HFFc6 (cell line): ENCODE measurements at regions not wholly inside any gene's neighbourhood (a gene's known extent, or its start where the extent isn't known, plus 50 kb on each side); places are given as distances from the start of the nearest gene placed in this dataset.

Experiments used
- DNase-seq: peaks from one replicate; pipeline ENCODE4 v3.0.0-alpha.2; 2018
- H3K27ac Mint-ChIP-seq: 2 replicates; pipeline ENCODE4 v1.8.0; 2020; ENCODE audit warnings: mild to moderate bottlenecking, mixed read lengths
- H3K27me3 Mint-ChIP-seq: 2 replicates; pipeline ENCODE4 v1.8.0; 2021; ENCODE audit warnings: mild to moderate bottlenecking, moderate library complexity, mixed read lengths; ENCODE audit not compliant: insufficient read depth
- H3K36me3 Mint-ChIP-seq: 2 replicates; pipeline ENCODE4 v1.8.0; 2021; ENCODE audit warnings: low read depth, mixed read lengths
- H3K4me1 Mint-ChIP-seq: 2 replicates; pipeline ENCODE4 v1.8.0; 2020; ENCODE audit warnings: low read depth, mixed read lengths
- H3K4me3 Mint-ChIP-seq: 2 replicates; pipeline ENCODE4 v1.8.0; 2020; ENCODE audit warnings: mild to moderate bottlenecking, moderate library complexity, mixed read lengths
- H3K9me3 Mint-ChIP-seq: 2 replicates; pipeline ENCODE4 v1.8.0; 2020; ENCODE audit warnings: mild to moderate bottlenecking, mixed read lengths
- CTCF ChIP-seq: fragments of 200-600 bp; sonication (generic); IDR thresholded peaks from 2 replicates; pipeline ENCODE4 v1.5.0; 2021; ENCODE audit warnings: antibody characterized with exemption, mild to moderate bottlenecking

- Mint-ChIP-seq H3K4me1 (no peaks in the 10 kb centered on the region), H3K4me3 (no peak overlapping the region), H3K36me3 (no peaks in the 10 kb centered on the region), H3K27me3 (peaks cover 5% of the 10 kb centered on the region; the same call in 1 of the 2 replicates), H3K9me3 (peaks cover 5% of the 10 kb centered on the region; the same call in 1 of the 2 replicates), H3K27ac (no peak overlapping the region)
- TF ChIP-seq CTCF = no peak
- DNase-seq = no peak
Measured at GRCh38 chr9:87428659-87429058, 69.0 kb upstream of the DAPK1 start.

- no peaks in the 10 kb centered on the region for H3K9me3 Mint-ChIP-seq
- peaks cover 2% of the 10 kb centered on the region; the same call in 1 of the 2 replicates for H3K27me3 Mint-ChIP-seq
- no peak for DNase-seq
- no peaks in the 10 kb centered on the region for H3K4me1 Mint-ChIP-seq
- no peaks in the 10 kb centered on the region for H3K36me3 Mint-ChIP-seq
- no peak overlapping the region for H3K4me3 Mint-ChIP-seq
- no peak overlapping the region for H3K27ac Mint-ChIP-seq
- TF ChIP-seq CTCF = no peak
Measured at GRCh38 chr9:87431837-87432236, 65.8 kb upstream of the DAPK1 start.

DNA sequence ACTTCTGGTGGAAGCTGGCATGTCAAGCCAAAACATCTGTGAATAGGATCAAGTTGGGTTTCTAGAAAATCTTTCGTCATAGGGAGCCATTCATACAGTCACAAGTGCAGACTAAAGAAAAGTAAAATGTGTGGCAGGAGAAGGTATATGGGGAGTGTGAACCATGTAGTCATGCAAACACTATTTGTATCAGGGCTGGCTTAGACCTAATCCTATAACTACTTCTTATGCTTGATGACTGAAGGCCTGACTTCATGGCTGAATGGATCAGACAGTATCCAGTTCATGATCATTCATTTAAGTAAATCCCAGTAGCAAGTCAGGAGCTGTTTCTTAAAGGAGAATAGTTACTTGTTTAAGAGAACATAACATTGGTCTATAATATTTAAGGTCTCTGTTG is 63.8 kb upstream of the DAPK1 start:
- H3K4me1 Mint-ChIP-seq = no peaks in the 10 kb centered on the region
- no peaks in the 10 kb centered on the region for H3K9me3 Mint-ChIP-seq
- DNase-seq = no peak
- H3K4me3 Mint-ChIP-seq = no peak overlapping the region
- H3K27ac Mint-ChIP-seq = no peak overlapping the region
- no peak for TF ChIP-seq CTCF
- H3K27me3 Mint-ChIP-seq = no peaks in the 10 kb centered on the region; the same call in 1 of the 2 replicates
- H3K36me3 Mint-ChIP-seq = no peaks in the 10 kb centered on the region

DNA sequence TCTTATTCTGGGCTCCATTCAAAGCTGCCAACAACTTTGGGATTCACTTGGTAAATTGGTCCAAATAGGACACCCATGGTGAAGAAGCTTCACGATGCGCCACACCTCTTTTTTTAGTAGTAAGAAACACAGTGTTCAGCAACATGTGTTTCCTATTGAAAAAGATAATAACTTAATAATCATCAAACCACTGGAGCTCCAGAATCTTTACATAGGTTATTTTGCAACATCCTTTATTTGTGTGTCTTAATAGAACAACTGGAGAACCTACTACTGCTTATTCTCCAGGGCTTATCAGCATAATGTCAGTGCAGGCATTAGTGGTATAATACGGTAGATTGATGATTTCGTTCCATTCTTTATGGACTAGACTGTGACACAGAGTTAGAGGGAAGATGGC is 63.3 kb upstream of the DAPK1 start:
- no peak for TF ChIP-seq CTCF
- no peaks in the 10 kb centered on the region for H3K36me3 Mint-ChIP-seq
- DNase-seq = no peak
- H3K9me3 Mint-ChIP-seq = no peaks in the 10 kb centered on the region
- H3K4me3 Mint-ChIP-seq = no peak overlapping the region
- no peak overlapping the region for H3K27ac Mint-ChIP-seq
- no peaks in the 10 kb centered on the region for H3K4me1 Mint-ChIP-seq
- no peaks in the 10 kb centered on the region; the same call in 1 of the 2 replicates for H3K27me3 Mint-ChIP-seq

GRCh38 chr9:87435189-87435880 is 62.3 kb upstream of the DAPK1 start:
- Mint-ChIP-seq H3K27ac (no peak overlapping the region), H3K36me3 (no peaks in the 10 kb centered on the region), H3K4me1 (no peaks in the 10 kb centered on the region), H3K4me3 (no peak overlapping the region), H3K9me3 (no peaks in the 10 kb centered on the region), H3K27me3 (no peaks in the 10 kb centered on the region; the same call in 1 of the 2 replicates)
- no peak for DNase-seq
- no peak for TF ChIP-seq CTCF
